ENCODE measurements at regions not wholly inside any gene's neighbourhood (a gene's known extent, or its start where the extent isn't known, plus 50 kb on each side); places are given as distances from the start of the nearest gene placed in this dataset.
"Not testable (repeated sequence)": the region's sequence is repeated elsewhere in the genome, so short reads cannot be mapped to it uniquely, and the experiment has no call there.

DNA sequence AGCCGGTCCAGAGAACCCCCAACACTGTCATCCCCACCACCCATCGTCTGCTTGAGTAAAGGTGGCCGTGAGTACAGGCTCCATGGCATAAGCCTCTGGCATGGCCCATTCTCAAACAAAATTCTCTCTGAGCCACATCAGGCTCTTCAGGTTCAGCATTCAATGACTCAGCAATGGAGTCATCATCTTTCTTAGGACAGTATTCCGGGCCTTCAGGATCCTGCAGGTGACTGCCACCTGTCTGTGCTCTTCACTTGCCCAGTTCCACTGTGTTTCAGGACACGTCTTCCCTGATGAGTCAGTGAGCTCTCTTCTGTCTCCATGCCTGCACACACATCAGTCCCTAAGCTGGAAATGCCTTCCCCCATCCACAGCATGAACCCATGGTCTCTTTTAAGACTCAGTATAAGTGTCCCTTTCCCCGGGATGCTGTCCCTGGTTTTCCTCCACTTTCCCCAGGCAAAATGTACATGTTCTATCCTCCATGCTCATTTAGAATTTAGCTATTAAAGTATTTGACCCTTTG lies 81.1 kb upstream of the FGGY start:
- Histone ChIP-seq H3K36me3 (ENCODE audit: control insufficient read depth in 5 of 5, insufficient read depth in 5 of 5, low read length in 5 of 5) (no peaks in the 10 kb centered on the region), H3K27ac (ENCODE audit: low read depth, low read length) (no peak overlapping the region)

GRCh38 chr1:59217439-59217838 lies 79.5 kb upstream of the FGGY start:
- H3K9ac ChIP-seq (ENCODE audit: low read length in 5 of 5); H3K27me3 ChIP-seq (ENCODE audit: control insufficient read depth in 5 of 5, insufficient read depth in 4 of 5, low read length in 5 of 5); H3K4me3 ChIP-seq (ENCODE audit: low read depth in 1 of 5, low read length in 5 of 5); H3K27ac ChIP-seq (ENCODE audit: low read depth, low read length); H3K9me3 ChIP-seq (ENCODE audit: control insufficient read depth in 5 of 5, low read length in 5 of 5); H3K36me3 ChIP-seq (ENCODE audit: control insufficient read depth in 5 of 5, insufficient read depth in 5 of 5, low read length in 5 of 5): not testable (repeated sequence)
- H3K4me1 ChIP-seq (ENCODE audit: control insufficient read depth in 5 of 5, insufficient read depth in 5 of 5, low read length in 5 of 5) = peaks cover 4 to 21% (median 8%) of the 10 kb centered on the region in 5 donors

More for the DNA sequence above, 81.1 kb upstream of the FGGY start:
- H3K4me3 ChIP-seq (ENCODE audit: low read depth in 1 of 5, low read length in 5 of 5) = no peak overlapping the region
- peaks cover 0 to 2% (median 0%) of the 10 kb centered on the region in 5 donors for H3K9me3 ChIP-seq (ENCODE audit: control insufficient read depth in 5 of 5, low read length in 5 of 5)
- H3K27me3 ChIP-seq (ENCODE audit: control insufficient read depth in 5 of 5, insufficient read depth in 4 of 5, low read length in 5 of 5) = no peaks in the 10 kb centered on the region
- H3K9ac ChIP-seq (ENCODE audit: low read length in 5 of 5) = no peak overlapping the region
- H3K4me1 ChIP-seq (ENCODE audit: control insufficient read depth in 5 of 5, insufficient read depth in 5 of 5, low read length in 5 of 5) = peaks cover 4 to 21% (median 8%) of the 10 kb centered on the region in 5 donors

DNA sequence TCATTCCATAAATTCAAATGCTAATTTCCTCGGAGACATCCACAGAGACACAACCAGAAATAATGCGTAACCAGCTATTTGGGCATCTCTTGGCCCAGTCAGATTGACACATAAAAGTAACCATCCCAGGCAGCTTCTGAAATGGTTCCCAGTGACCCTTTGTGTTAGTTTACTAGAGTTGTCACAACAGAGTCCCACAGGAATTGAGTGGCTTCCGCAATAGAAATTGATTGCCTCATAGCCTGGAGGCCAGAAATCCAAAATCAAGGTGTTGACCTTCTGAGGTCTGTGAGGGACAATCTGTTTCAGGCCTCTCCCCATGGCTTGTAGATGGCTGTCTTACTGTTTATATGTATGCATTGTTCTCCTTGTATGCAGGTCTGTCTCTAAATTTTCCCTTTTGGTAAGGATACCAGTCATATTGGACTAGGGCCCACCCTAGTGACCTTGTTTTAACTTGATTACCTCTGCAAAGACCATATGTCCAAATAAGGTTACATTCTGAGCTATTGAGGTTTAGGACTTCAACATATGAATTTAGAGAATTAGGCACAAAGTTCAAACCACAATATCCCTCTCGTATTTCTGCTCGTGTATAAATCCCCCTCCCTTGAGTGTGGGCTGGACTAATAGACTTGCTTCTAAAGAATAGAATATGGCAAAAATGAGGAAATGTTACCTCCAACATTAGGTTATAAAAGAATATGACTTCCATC lies 78.2 kb upstream of the FGGY start:
- H3K27ac ChIP-seq (ENCODE audit: low read depth, low read length) = peak overlapping the region; percentile 9

GRCh38 chr1:59219916-59220315 lies 77.0 kb upstream of the FGGY start:
- no peak overlapping the region for H3K4me3 ChIP-seq (ENCODE audit: low read depth in 1 of 5, low read length in 5 of 5)

More for the DNA sequence above, 78.2 kb upstream of the FGGY start:
- H3K27me3 ChIP-seq (ENCODE audit: control insufficient read depth in 5 of 5, insufficient read depth in 4 of 5, low read length in 5 of 5) = no peaks in the 10 kb centered on the region
- H3K9me3 ChIP-seq (ENCODE audit: control insufficient read depth in 5 of 5, low read length in 5 of 5) = peaks cover 0 to 2% (median 0%) of the 10 kb centered on the region in 5 donors
- no peak overlapping the region for H3K4me3 ChIP-seq (ENCODE audit: low read depth in 1 of 5, low read length in 5 of 5)
- no peak overlapping the region for H3K9ac ChIP-seq (ENCODE audit: low read length in 5 of 5)
- peaks cover 4 to 27% (median 8%) of the 10 kb centered on the region in 5 donors for H3K4me1 ChIP-seq (ENCODE audit: control insufficient read depth in 5 of 5, insufficient read depth in 5 of 5, low read length in 5 of 5)
- no peaks in the 10 kb centered on the region for H3K36me3 ChIP-seq (ENCODE audit: control insufficient read depth in 5 of 5, insufficient read depth in 5 of 5, low read length in 5 of 5)

GRCh38 chr1:59220356-59220755 lies 76.5 kb upstream of the FGGY start:
- peaks cover 0 to 2% (median 0%) of the 10 kb centered on the region in 5 donors for H3K9me3 ChIP-seq (ENCODE audit: control insufficient read depth in 5 of 5, low read length in 5 of 5)
- H3K27me3 ChIP-seq (ENCODE audit: control insufficient read depth in 5 of 5, insufficient read depth in 4 of 5, low read length in 5 of 5) = no peaks in the 10 kb centered on the region
- no peak overlapping the region for H3K27ac ChIP-seq (ENCODE audit: low read depth, low read length)
- H3K4me1 ChIP-seq (ENCODE audit: control insufficient read depth in 5 of 5, insufficient read depth in 5 of 5, low read length in 5 of 5) = peaks cover 4 to 38% (median 15%) of the 10 kb centered on the region in 5 donors
- no peak overlapping the region for H3K4me3 ChIP-seq (ENCODE audit: low read depth in 1 of 5, low read length in 5 of 5)
- no peak overlapping the region for H3K9ac ChIP-seq (ENCODE audit: low read length in 5 of 5)
- no peaks in the 10 kb centered on the region for H3K36me3 ChIP-seq (ENCODE audit: control insufficient read depth in 5 of 5, insufficient read depth in 5 of 5, low read length in 5 of 5)

More at GRCh38 chr1:59219916-59220315, 77.0 kb upstream of the FGGY start:
- Histone ChIP-seq H3K27me3 (ENCODE audit: control insufficient read depth in 5 of 5, insufficient read depth in 4 of 5, low read length in 5 of 5) (no peaks in the 10 kb centered on the region), H3K27ac (ENCODE audit: low read depth, low read length) (no peak overlapping the region), H3K9me3 (ENCODE audit: control insufficient read depth in 5 of 5, low read length in 5 of 5) (peaks cover 0 to 2% (median 0%) of the 10 kb centered on the region in 5 donors), H3K4me1 (ENCODE audit: control insufficient read depth in 5 of 5, insufficient read depth in 5 of 5, low read length in 5 of 5) (peaks cover 4 to 38% (median 15%) of the 10 kb centered on the region in 5 donors), H3K9ac (ENCODE audit: low read length in 5 of 5) (no peak overlapping the region), H3K36me3 (ENCODE audit: control insufficient read depth in 5 of 5, insufficient read depth in 5 of 5, low read length in 5 of 5) (no peaks in the 10 kb centered on the region)

DNA sequence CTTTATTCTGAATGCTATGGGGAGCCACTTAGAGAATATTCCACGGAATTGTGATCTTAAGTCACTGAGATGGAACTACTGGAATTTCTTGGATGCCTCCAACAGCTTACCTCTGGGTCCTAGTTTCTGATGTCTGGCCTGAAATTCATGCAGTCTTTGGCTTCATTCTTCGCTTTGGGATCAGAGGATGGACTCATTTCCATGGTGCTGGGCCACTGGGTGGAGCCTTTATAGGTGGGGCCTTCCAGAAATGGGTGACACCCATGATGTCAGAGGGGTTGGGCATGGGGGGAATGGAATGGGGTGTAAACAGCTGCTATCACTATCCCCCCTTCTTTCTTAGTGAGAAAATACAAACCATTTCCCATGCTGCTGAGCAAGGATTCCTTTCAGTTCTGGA lies 73.7 kb upstream of the FGGY start:
- H3K9ac ChIP-seq (ENCODE audit: low read length in 5 of 5) = no peak overlapping the region
- peaks cover 3 to 33% (median 15%) of the 10 kb centered on the region in 5 donors for H3K4me1 ChIP-seq (ENCODE audit: control insufficient read depth in 5 of 5, insufficient read depth in 5 of 5, low read length in 5 of 5)
- H3K36me3 ChIP-seq (ENCODE audit: control insufficient read depth in 5 of 5, insufficient read depth in 5 of 5, low read length in 5 of 5) = no peaks in the 10 kb centered on the region
- H3K27ac ChIP-seq (ENCODE audit: low read depth, low read length) = peak overlapping the region; percentile 48
- H3K27me3 ChIP-seq (ENCODE audit: control insufficient read depth in 5 of 5, insufficient read depth in 4 of 5, low read length in 5 of 5) = no peaks in the 10 kb centered on the region
- no peaks in the 10 kb centered on the region for H3K9me3 ChIP-seq (ENCODE audit: control insufficient read depth in 5 of 5, low read length in 5 of 5)
- no peak overlapping the region for H3K4me3 ChIP-seq (ENCODE audit: low read depth in 1 of 5, low read length in 5 of 5)

DNA sequence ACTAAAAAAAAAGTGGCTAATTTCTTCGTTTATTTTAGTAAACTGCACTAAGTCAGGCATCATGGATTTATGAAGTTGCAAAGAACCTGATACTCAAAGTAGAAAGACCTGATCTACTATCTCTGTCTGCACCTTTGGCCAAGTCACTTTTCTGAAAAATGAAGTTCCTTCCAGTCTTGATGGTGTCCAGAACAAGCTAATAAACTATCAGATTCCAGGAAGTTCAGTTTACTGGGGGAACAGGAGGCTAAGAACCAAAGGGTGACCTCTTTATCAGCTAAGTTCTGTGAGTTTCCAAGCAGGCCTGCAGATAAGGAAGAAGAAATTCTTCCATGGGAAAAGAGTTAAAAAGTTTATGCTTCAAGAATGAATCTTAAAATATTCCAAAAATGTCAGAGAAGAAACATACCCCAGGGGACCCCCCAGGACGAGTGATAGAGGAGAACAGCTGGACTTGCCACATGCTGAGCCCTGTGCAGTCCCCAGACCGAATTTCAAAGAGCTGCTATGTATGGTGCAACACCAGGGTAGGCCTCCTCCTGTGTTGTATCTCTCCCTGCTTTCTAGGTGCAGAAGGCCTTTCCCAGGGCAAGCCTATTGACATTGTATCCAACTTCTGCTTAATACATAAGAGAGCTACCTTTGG lies 72.8 kb upstream of the FGGY start:
- Histone ChIP-seq H3K36me3 (ENCODE audit: control insufficient read depth in 5 of 5, insufficient read depth in 5 of 5, low read length in 5 of 5) (no peaks in the 10 kb centered on the region), H3K9me3 (ENCODE audit: control insufficient read depth in 5 of 5, low read length in 5 of 5) (no peaks in the 10 kb centered on the region), H3K27me3 (ENCODE audit: control insufficient read depth in 5 of 5, insufficient read depth in 4 of 5, low read length in 5 of 5) (no peaks in the 10 kb centered on the region), H3K4me1 (ENCODE audit: control insufficient read depth in 5 of 5, insufficient read depth in 5 of 5, low read length in 5 of 5) (peaks cover 0 to 34% (median 16%) of the 10 kb centered on the region in 5 donors), H3K27ac (ENCODE audit: low read depth, low read length) (peak overlapping the region; percentile 48), H3K4me3 (ENCODE audit: low read depth in 1 of 5, low read length in 5 of 5) (no peak overlapping the region), H3K9ac (ENCODE audit: low read length in 5 of 5) (no peak overlapping the region)

DNA sequence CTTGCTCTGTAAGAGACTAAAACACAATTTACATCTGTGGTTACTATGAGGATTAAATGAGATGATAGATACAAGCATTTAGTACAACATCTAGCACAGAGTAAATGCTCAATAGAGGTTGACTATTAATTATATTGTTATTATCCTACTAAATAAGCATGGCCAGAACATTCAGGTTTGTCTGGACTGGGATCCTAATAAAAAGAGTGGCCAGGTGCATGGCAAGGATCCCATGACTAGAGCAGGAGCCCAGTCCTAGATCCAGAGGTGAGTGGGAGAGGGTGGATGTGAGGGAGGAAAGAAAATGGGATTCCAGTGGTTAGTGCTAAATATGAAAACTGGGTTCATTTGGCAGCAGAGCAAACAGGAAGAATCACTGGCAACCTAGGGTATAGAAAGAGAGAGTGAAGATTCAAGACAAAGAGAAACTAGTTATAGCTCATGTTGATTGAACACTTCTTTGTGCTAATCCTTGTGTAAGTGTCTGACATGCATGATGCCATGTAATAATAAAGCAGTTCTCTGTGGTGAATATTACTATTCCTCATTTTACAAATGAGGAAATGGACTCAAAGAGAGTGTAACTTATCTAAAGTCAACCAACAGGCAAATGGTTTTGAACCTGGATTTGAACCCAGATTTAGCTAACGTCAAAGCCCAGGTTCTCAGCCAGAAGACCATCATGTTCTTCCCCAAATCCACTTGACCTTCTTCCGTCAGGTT lies 71.1 kb upstream of the FGGY start:
- Histone ChIP-seq H3K27me3 (ENCODE audit: control insufficient read depth in 5 of 5, insufficient read depth in 4 of 5, low read length in 5 of 5) (no peaks in the 10 kb centered on the region), H3K36me3 (ENCODE audit: control insufficient read depth in 5 of 5, insufficient read depth in 5 of 5, low read length in 5 of 5) (no peaks in the 10 kb centered on the region), H3K9ac (ENCODE audit: low read length in 5 of 5) (no peak overlapping the region), H3K4me1 (ENCODE audit: control insufficient read depth in 5 of 5, insufficient read depth in 5 of 5, low read length in 5 of 5) (peaks cover 0 to 42% (median 31%) of the 10 kb centered on the region in 5 donors), H3K9me3 (ENCODE audit: control insufficient read depth in 5 of 5, low read length in 5 of 5) (no peaks in the 10 kb centered on the region), H3K27ac (ENCODE audit: low read depth, low read length) (no peak overlapping the region), H3K4me3 (ENCODE audit: low read depth in 1 of 5, low read length in 5 of 5) (no peak overlapping the region)

GRCh38 chr1:59229138-59229537 lies 67.8 kb upstream of the FGGY start:
- Histone ChIP-seq H3K36me3 (ENCODE audit: control insufficient read depth in 5 of 5, insufficient read depth in 5 of 5, low read length in 5 of 5) (no peaks in the 10 kb centered on the region), H3K9me3 (ENCODE audit: control insufficient read depth in 5 of 5, low read length in 5 of 5) (no peaks in the 10 kb centered on the region), H3K27ac (ENCODE audit: low read depth, low read length) (peak overlapping the region; percentile 92), H3K9ac (ENCODE audit: low read length in 5 of 5) (no peak overlapping the region), H3K4me1 (ENCODE audit: control insufficient read depth in 5 of 5, insufficient read depth in 5 of 5, low read length in 5 of 5) (peaks cover 0 to 36% (median 30%) of the 10 kb centered on the region in 5 donors), H3K27me3 (ENCODE audit: control insufficient read depth in 5 of 5, insufficient read depth in 4 of 5, low read length in 5 of 5) (no peaks in the 10 kb centered on the region), H3K4me3 (ENCODE audit: low read depth in 1 of 5, low read length in 5 of 5) (no peak overlapping the region)

All from subcutaneous abdominal adipose tissue (tissue), 5 donors.